Retinal pigment epithelial cell (primary cell): ENCODE measurements at regions not wholly inside any gene's neighbourhood (a gene's known extent, or its start where the extent isn't known, plus 50 kb on each side); places are given as distances from the start of the nearest gene placed in this dataset.

Experiments used
- DNase-seq: peaks from one replicate; pipeline ENCODE4 v3.0.0-alpha.2; 2010; ENCODE audit warnings: low read depth
- H3K4me3 ChIP-seq: 2 replicates; pipeline ENCODE4 v1.5.1; 2011; ENCODE audit warnings: mild to moderate bottlenecking, low read length, control low read depth, moderate library complexity
- CTCF ChIP-seq: conservative IDR thresholded peaks from 2 replicates; pipeline ENCODE4 v1.5.1; 2011; ENCODE audit warnings: low read depth, low read length, control low read depth, inconsistent platforms

- DNase-seq, result no peak
- TF ChIP-seq CTCF, result no peak
- no peak overlapping the region for H3K4me3 ChIP-seq
Measured at GRCh38 chr5:21684992-21685391, 1168.2 kb downstream of the CDH12 start.

- DNase-seq, result no peak
- no peak for TF ChIP-seq CTCF
- no peak overlapping the region for H3K4me3 ChIP-seq
Measured at GRCh38 chr5:21681911-21682310, 1171.2 kb downstream of the CDH12 start.

GRCh38 chr5:21680641-21681040 is 1172.5 kb downstream of the CDH12 start:
- DNase-seq, result no peak
- no peak for TF ChIP-seq CTCF
- no peak overlapping the region for H3K4me3 ChIP-seq

GRCh38 chr5:21680196-21680595 is 1172.9 kb downstream of the CDH12 start:
- no peak for TF ChIP-seq CTCF
- no peak overlapping the region for H3K4me3 ChIP-seq
- DNase-seq, result peak; percentile 97

- no peak for DNase-seq
- TF ChIP-seq CTCF, result no peak
- H3K4me3 ChIP-seq, result no peak overlapping the region
Measured at GRCh38 chr5:21678526-21678925, 1174.6 kb downstream of the CDH12 start.

GRCh38 chr5:21672911-21673310 is 1180.2 kb downstream of the CDH12 start:
- TF ChIP-seq CTCF, result no peak
- no peak overlapping the region for H3K4me3 ChIP-seq
- DNase-seq, result no peak

- TF ChIP-seq CTCF, result no peak
- H3K4me3 ChIP-seq, result no peak overlapping the region
- DNase-seq, result no peak
Measured at GRCh38 chr5:21672360-21672759, 1180.8 kb downstream of the CDH12 start.
